Spinal cord (tissue), 9 donors: ENCODE measurements at regions not wholly inside any gene's neighbourhood (a gene's known extent, or its start where the extent isn't known, plus 50 kb on each side); places are given as distances from the start of the nearest gene placed in this dataset.
A peak's percentile ranks its signal among the peaks of the same experiment; 100 is the strongest.

Experiments
- DNase-seq, 6 donors: peaks; one replicate each; pipeline versions ENCODE4 v3.0.0 to v3.0.0-alpha.2; 2013 to 2015; ENCODE audit warnings: low spot score in 6 of 6, low read depth in 4 of 6
- H3K27ac ChIP-seq: one replicate; pipeline ENCODE4 v1.5.1; 2013; ENCODE audit warnings: low read depth, low read length, control low read depth
- H3K27me3 ChIP-seq: one replicate; pipeline ENCODE4 v1.6.1; 2013; ENCODE audit warnings: low read length; ENCODE audit not compliant: control insufficient read depth, insufficient read depth
- H3K36me3 ChIP-seq: one replicate; pipeline ENCODE4 v1.6.1; 2013; ENCODE audit warnings: low read length; ENCODE audit not compliant: control insufficient read depth, insufficient read depth
- H3K4me1 ChIP-seq: one replicate; pipeline ENCODE4 v1.6.1; 2013; ENCODE audit warnings: low read length; ENCODE audit not compliant: control insufficient read depth, insufficient read depth
- H3K4me3 ChIP-seq: one replicate; pipeline ENCODE4 v1.5.1; 2013; ENCODE audit warnings: low read depth, low read length, control low read depth
- H3K9me3 ChIP-seq: one replicate; pipeline ENCODE4 v1.6.1; 2013; ENCODE audit warnings: low read length; ENCODE audit not compliant: control insufficient read depth, insufficient read depth
- WGBS: methylation state at CpG from one replicate; pipeline ENCODE4 v1.1.5; 2013; ENCODE audit warnings: missing lambda C conversion rate; ENCODE audit not compliant: insufficient coverage; 5-methylcytosine and 5-hydroxymethylcytosine counted together
- donor health status: healthy.

DNA sequence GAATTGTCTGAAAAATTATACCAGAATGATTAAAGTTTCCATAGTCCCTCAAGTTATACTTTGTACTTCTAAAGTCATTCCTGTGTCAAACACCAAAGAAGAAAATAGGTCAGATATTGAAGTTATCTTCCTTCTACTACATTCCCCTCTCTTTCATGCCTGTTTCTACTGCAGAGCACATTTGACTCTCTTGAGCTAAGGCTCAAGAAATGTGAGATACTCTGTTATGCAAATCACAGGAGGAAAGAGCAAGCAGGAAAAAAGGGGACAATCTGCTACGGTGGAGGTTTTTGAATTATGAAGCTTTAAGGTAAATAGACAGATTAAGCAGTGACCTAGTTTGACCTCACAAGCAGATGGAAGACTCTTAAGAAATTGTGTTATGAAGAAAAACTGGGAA, 198.9 kb upstream of the LDB2 start:
- Histone ChIP-seq H3K9me3 (no peaks in the 10 kb centered on the region), H3K4me3 (no peak overlapping the region), H3K27me3 (no peaks in the 10 kb centered on the region), H3K36me3 (no peaks in the 10 kb centered on the region), H3K27ac (no peak overlapping the region), H3K4me1 (no peaks in the 10 kb centered on the region)
- WGBS = 50% methylated on average over 1 of the region's 1 CpG
- DNase-seq = no peak

DNA sequence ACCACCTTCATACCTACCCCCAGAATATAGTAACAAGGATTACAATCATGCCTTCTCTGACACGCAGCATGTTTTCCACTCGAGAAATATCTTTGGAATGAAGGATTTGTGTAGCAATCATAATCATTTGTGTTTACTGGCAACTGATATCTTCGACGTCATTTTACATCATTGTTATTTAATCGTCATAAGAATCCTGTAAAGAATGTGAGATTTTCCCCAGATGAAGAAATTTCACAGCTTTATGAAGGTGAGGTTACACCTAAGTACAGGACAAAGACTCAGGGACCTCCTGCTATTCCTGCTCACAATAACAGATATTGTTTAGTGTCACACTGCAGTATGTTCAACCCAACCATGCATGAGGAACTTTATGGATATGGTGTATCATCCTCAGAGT, 198.2 kb upstream of the LDB2 start:
- H3K4me1 ChIP-seq = no peaks in the 10 kb centered on the region
- no peak overlapping the region for H3K27ac ChIP-seq
- no peak overlapping the region for H3K4me3 ChIP-seq
- no CpG with 5 or more reads among the region's 5 CpGs for WGBS
- H3K9me3 ChIP-seq = no peaks in the 10 kb centered on the region
- no peak for DNase-seq
- H3K27me3 ChIP-seq = no peaks in the 10 kb centered on the region
- no peaks in the 10 kb centered on the region for H3K36me3 ChIP-seq

DNA sequence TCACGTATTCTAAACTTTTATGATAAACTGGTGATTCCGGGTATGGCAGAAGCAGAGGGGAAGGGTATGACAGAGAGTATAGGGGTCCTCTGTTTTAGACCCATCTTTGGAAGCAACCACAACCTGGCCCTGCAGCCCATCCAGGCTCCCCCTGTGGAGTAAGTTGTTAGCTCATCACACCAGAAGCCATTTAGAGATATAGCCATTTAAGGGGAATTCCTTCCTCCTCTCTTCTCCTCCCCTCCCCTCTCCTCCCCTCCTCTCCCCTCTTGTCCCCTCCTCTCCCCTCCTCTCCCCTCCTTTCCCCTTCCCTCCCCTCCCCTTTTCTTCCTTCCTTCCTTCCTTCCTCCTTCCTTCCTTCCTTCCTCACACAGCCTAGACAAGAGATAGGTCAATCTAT, 197.3 kb upstream of the LDB2 start:
- Histone ChIP-seq H3K27me3 (no peaks in the 10 kb centered on the region), H3K36me3 (no peaks in the 10 kb centered on the region), H3K9me3 (no peaks in the 10 kb centered on the region), H3K27ac (no peak overlapping the region), H3K4me1 (no peaks in the 10 kb centered on the region), H3K4me3 (no peak overlapping the region)
- WGBS = no CpG with 5 or more reads among the region's 2 CpGs
- DNase-seq = no peak

DNA sequence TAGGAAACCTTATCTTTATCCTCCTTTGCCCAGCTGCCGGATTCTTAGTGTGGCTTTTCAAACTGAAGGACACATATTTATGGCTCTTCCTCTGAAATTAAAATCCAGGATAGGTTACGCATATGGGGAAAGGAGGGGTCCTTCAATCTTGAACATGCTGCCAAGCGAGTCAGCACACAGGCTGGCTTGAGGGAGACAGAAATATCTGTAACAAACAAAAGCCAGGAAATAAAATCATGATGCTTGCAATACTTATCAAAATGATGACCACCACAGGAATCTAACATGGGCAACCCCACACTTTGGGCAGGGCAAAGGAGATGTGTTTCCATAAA, 196.4 kb upstream of the LDB2 start:
- no peak overlapping the region for H3K4me3 ChIP-seq
- no peaks in the 10 kb centered on the region for H3K36me3 ChIP-seq
- WGBS = no CpG with 5 or more reads among the region's 3 CpGs
- H3K27me3 ChIP-seq = no peaks in the 10 kb centered on the region
- H3K9me3 ChIP-seq = no peaks in the 10 kb centered on the region
- no peak for DNase-seq
- no peak overlapping the region for H3K27ac ChIP-seq
- no peaks in the 10 kb centered on the region for H3K4me1 ChIP-seq

DNA sequence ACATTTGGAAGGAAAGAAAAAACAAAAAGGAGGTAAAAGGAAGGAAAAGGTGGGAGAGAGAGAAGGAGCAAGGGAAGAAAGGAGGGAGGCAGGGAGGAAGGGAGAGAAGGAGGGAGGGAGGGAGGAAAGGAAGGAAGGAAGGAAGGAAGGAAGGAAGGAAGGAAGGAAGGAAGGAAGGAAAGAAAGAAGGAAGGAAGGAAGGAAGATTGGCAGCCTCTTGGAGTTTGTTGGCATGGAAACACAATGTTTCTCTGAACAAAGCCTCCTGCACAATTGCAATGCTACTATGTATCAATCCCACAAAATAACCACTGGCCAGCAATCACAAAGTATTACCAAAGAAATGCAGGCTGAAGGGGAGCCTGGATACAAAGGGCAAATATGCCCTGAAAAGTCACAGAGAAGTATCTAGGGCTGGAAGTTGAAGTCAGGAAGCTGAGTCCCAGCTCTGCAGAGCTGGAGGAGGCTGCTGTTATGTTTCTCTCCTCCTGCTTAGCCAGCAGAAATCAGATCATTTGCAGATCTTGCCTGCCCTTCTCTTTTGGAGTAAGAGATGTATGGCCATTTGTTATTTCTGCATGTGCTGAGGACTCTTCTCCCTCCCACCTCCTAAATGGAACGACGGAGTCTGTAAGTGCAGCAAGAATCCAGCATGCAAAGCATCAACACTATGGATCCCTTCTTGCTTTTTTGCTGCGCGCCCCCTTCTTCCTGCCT, 195.9 kb upstream of the LDB2 start:
- DNase-seq = peak in 2 of 6 donors; percentile 34 to 65
- no peak overlapping the region for H3K4me3 ChIP-seq
- no CpG with 5 or more reads among the region's 4 CpGs for WGBS
- H3K9me3 ChIP-seq = no peaks in the 10 kb centered on the region
- H3K4me1 ChIP-seq = no peaks in the 10 kb centered on the region
- H3K36me3 ChIP-seq = no peaks in the 10 kb centered on the region
- no peak overlapping the region for H3K27ac ChIP-seq
- H3K27me3 ChIP-seq = no peaks in the 10 kb centered on the region

DNA sequence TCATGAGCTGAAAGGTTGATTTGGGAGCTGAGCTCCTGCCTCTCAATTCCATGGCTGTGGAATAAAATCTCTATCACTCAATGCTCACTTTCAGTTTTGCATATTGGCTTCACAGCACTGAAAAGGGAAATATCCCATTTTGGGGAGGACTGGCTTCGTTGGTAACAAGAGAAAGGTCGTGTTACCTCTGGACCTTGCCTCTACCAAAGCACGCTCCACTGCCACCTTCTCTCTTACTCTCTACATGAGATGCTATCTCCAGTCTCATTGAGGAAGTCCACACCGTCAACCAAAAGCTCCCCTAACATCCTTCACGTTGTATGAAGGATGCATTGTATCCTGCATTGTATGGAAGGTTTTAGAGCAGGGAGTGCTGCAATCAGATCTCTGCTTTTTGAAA, 195.0 kb upstream of the LDB2 start:
- Histone ChIP-seq H3K4me1 (no peaks in the 10 kb centered on the region), H3K9me3 (no peaks in the 10 kb centered on the region), H3K4me3 (no peak overlapping the region), H3K36me3 (no peaks in the 10 kb centered on the region), H3K27ac (no peak overlapping the region), H3K27me3 (no peaks in the 10 kb centered on the region)
- WGBS = 94% methylated on average over 3 of the region's 5 CpGs
- peak in 1 of 6 donors; percentile 2 for DNase-seq

DNA sequence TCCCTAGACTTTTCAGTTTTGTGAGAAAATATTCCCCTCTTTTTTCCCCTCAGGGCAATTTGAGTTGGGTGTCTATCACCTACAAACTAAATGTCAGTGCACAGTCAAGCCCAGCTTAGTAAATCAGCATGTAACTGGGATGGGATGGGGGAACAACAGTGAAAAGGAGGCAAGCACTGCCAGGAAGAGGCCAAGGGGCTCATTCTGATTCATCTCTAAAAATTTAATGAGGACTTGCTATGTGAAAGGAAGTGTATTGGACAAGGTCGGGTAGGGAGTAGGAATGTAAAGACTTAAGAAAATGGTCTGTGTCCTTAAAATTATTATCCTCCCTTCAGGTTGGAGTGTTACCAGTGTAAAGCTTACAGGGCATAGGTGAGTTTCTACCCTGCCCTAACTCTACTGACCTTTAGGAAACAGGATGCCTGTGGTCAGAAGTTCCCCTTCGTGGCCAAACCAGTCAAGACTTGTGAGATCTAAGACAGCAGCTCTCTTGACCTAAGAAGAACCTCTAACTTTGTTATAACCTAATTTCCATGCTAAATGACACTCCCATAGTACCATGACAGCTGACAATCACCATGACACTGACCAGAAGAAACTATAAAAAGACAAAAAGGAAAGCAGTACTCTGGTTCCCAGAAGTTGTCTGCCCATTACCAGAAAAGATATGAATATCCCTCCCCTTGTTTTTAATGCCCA, 194.4 kb upstream of the LDB2 start:
- H3K36me3 ChIP-seq = no peaks in the 10 kb centered on the region
- H3K4me1 ChIP-seq = no peaks in the 10 kb centered on the region
- no peaks in the 10 kb centered on the region for H3K9me3 ChIP-seq
- H3K4me3 ChIP-seq = no peak overlapping the region
- H3K27ac ChIP-seq = no peak overlapping the region
- no peaks in the 10 kb centered on the region for H3K27me3 ChIP-seq
- DNase-seq = no peak
- 78% methylated on average over 1 of the region's 2 CpGs for WGBS

DNA sequence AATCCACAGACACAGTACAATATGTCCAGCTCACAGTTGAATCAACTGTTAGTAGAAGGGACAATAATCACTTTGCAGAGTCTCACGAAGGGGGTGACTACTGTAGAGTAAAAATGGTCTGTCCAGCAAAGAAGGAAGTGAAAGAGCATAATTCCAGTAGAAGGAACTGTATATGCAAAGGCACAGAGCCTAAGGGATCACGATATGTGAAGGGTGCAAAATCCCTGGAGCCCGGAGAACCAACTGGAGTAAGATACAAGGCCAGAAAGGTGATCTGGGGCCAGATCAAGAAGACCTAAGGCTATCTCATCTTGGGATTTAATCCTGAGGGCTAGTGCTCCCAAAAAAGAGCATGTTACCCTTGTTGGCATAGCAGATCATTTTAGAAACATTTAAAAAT, 192.7 kb upstream of the LDB2 start:
- Histone ChIP-seq H3K4me3 (no peak overlapping the region), H3K4me1 (no peaks in the 10 kb centered on the region), H3K27me3 (no peaks in the 10 kb centered on the region), H3K27ac (no peak overlapping the region), H3K36me3 (no peaks in the 10 kb centered on the region), H3K9me3 (no peaks in the 10 kb centered on the region)
- WGBS = 100% methylated on average over 2 of the region's 3 CpGs
- DNase-seq = no peak

DNA sequence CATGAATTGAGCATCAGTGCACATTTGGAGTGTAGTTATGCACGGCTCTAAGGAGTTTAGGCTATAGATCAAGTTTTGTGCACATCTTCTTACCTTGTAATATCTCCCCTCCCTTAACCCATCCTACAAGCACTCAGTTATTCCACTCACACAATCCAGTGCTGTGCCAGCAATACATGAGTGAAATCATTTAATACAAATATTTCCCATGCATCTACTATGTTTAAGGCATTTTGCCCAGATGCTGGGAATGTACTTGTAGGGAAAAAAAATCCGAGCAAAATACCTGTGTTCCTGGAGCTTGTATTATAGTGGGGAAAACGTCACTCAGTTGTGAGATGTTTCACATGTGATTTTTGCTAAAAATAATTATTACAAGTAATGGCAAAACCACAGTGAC, 191.6 kb upstream of the LDB2 start:
- WGBS = no CpG with 5 or more reads among the region's 3 CpGs
- no peaks in the 10 kb centered on the region for H3K4me1 ChIP-seq
- H3K27me3 ChIP-seq = no peaks in the 10 kb centered on the region
- no peaks in the 10 kb centered on the region for H3K36me3 ChIP-seq
- no peak overlapping the region for H3K4me3 ChIP-seq
- no peak overlapping the region for H3K27ac ChIP-seq
- no peak for DNase-seq
- no peaks in the 10 kb centered on the region for H3K9me3 ChIP-seq

DNA sequence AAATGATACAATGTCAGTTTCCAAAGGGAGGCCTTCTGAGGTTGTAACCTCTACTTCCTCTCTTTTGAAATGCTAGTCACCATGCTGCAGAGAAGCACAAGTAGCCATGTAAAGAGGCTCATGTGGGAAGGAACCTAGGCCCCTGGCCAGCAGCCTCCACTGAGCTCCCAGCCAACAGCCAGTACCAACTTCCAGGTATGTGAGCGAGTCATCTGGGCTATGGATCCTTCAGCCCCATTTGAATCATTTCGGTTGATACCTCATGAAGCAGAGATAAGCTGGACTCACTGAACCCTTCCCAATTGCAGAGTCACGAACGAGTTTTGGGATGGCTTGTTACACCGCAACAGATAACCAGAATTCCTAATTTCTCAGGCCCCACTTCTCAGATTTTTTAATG, 187.0 kb upstream of the LDB2 start:
- H3K27me3 ChIP-seq = no peaks in the 10 kb centered on the region
- no peaks in the 10 kb centered on the region for H3K4me1 ChIP-seq
- H3K9me3 ChIP-seq = no peaks in the 10 kb centered on the region
- WGBS = 95% methylated on average over 5 of the region's 5 CpGs
- H3K36me3 ChIP-seq = no peaks in the 10 kb centered on the region
- no peak overlapping the region for H3K4me3 ChIP-seq
- DNase-seq = no peak
- H3K27ac ChIP-seq = no peak overlapping the region
